ENCODE measurements at regions not wholly inside any gene's neighbourhood (a gene's known extent, or its start where the extent isn't known, plus 50 kb on each side); places are given as distances from the start of the nearest gene placed in this dataset.

DNA sequence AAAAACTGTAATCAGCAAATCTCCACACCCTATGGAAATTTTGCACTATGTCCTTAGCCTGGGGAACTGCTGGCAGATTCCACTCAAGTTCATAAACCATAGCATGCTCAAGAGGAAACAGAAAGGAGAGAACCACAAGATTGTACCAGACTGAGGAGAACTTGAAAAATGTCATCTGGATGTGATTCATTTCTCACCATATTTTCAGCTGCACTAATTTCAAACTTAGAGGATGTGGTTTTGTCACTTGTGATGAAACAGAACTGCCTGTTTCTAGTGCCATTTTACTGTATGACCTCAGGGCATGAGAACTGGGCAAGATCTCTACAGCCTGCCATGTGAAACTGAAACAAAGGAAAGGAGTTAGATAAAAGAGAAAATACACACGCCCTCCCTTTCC, 1493.1 kb upstream of the FLRT2 start:
- 37% methylated on average over 1 of the region's 1 CpG for WGBS
- TF ChIP-seq, protein P1, sequence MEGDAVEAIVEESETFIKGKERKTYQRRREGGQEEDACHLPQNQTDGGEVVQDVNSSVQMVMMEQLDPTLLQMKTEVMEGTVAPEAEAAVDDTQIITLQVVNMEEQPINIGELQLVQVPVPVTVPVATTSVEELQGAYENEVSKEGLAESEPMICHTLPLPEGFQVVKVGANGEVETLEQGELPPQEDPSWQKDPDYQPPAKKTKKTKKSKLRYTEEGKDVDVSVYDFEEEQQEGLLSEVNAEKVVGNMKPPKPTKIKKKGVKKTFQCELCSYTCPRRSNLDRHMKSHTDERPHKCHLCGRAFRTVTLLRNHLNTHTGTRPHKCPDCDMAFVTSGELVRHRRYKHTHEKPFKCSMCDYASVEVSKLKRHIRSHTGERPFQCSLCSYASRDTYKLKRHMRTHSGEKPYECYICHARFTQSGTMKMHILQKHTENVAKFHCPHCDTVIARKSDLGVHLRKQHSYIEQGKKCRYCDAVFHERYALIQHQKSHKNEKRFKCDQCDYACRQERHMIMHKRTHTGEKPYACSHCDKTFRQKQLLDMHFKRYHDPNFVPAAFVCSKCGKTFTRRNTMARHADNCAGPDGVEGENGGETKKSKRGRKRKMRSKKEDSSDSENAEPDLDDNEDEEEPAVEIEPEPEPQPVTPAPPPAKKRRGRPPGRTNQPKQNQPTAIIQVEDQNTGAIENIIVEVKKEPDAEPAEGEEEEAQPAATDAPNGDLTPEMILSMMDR (IDR thresholded peaks at IDR 0.05): no peak
- TF ChIP-seq POLR2A (IDR thresholded peaks at IDR 0.05): no peak
- no peak for TF ChIP-seq POLR2AphosphoS5 (IDR thresholded peaks at IDR 0.05)
- Histone ChIP-seq H3K9me3 (no peaks in the 10 kb centered on the region), H3K27ac (no peak overlapping the region), H3K4me1 (replicated peaks) (no peaks in the 10 kb centered on the region), H3K4me3 (no peak overlapping the region), H3K27me3 (replicated peaks; ENCODE audit: insufficient read depth) (no peaks in the 10 kb centered on the region), H3K36me3 (no peaks in the 10 kb centered on the region)
- intact Hi-C loops (cut with DNase I): no loop called here
- no peak for DNase-seq (ENCODE audit: low spot score)

DNA sequence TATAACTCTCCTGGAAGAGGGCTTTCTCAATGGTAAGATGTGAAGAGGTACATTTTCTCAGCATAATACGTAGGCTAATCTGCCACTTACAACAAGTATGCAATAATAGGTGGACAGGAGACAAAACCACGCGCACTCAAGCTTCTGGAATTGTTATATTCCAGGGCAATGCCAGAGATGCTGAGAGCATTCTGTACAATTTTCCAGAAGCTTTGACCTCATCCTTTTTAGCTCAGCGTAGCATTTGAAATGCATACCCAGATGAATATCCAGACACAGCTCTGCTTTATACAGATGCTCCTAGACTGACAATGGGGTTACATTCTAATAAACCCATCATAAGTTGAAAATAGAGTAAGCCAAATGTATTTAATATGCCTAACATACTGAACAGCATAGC, 1492.4 kb upstream of the FLRT2 start:
- TF ChIP-seq, protein P1 (IDR thresholded peaks at IDR 0.05): no peak
- no peak for TF ChIP-seq POLR2AphosphoS5 (IDR thresholded peaks at IDR 0.05)
- no peak for TF ChIP-seq POLR2A (IDR thresholded peaks at IDR 0.05)
- intact Hi-C loops (cut with DNase I): no loop called here
- DNase-seq (ENCODE audit: low spot score): no peak
- Histone ChIP-seq H3K9me3 (no peaks in the 10 kb centered on the region), H3K4me1 (replicated peaks) (no peaks in the 10 kb centered on the region), H3K27me3 (replicated peaks; ENCODE audit: insufficient read depth) (no peaks in the 10 kb centered on the region), H3K4me3 (no peak overlapping the region), H3K27ac (no peak overlapping the region), H3K36me3 (no peaks in the 10 kb centered on the region)
- 96% methylated on average over 4 of the region's 4 CpGs for WGBS

DNA sequence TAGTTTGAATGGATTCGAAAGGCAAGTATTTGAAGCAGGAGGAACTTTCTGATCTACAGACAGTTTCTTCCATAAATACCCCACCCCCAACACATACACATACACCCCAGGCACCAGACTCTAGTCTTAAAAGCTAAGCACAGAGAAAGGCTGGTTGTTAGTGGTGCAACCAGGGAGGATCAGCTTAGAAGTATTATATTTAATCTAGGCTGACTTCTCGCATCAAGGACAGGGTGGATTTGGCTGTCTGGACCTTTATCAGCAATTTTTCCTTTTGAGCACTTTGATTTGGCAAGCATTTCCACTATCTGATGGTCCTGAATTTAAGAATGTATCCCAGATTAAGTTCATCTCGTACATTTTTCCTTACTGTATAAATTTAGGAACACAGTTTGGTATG, 1489.8 kb upstream of the FLRT2 start:
- WGBS: 84% methylated on average over 3 of the region's 3 CpGs
- TF ChIP-seq, protein P1 (IDR thresholded peaks at IDR 0.05): no peak
- TF ChIP-seq POLR2AphosphoS5 (IDR thresholded peaks at IDR 0.05): no peak
- no peak for TF ChIP-seq POLR2A (IDR thresholded peaks at IDR 0.05)
- intact Hi-C loops (cut with DNase I): no loop called here
- no peak overlapping the region for H3K4me3 ChIP-seq
- no peaks in the 10 kb centered on the region for H3K27me3 ChIP-seq (replicated peaks; ENCODE audit: insufficient read depth)
- no peaks in the 10 kb centered on the region for H3K9me3 ChIP-seq
- H3K27ac ChIP-seq: no peak overlapping the region
- H3K36me3 ChIP-seq: no peaks in the 10 kb centered on the region
- DNase-seq (ENCODE audit: low spot score): no peak
- H3K4me1 ChIP-seq (replicated peaks): no peaks in the 10 kb centered on the region

DNA sequence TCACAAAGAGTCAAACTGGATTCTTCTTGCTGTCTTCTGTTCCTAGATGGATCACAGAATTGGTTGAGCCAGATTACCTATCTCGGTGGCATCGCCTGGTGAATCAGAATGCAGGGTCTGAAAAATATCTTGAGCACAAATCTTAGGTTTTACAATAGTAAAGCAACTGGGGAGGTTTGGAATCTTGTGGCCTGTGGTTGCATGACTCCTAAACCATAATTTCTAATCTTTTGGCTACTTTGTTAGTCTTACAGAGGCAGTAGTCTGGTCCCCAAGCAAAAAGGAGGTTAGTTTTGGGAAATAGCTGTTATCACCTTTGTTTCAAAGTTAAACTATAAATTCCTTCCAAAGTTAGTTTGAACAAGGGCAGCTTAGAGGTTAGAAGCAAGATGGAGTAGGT, 1488.5 kb upstream of the FLRT2 start:
- intact Hi-C loops (cut with DNase I): no loop called here
- H3K9me3 ChIP-seq: no peaks in the 10 kb centered on the region
- 100% methylated on average over 2 of the region's 2 CpGs for WGBS
- no peaks in the 10 kb centered on the region for H3K4me1 ChIP-seq (replicated peaks)
- H3K4me3 ChIP-seq: no peak overlapping the region
- no peaks in the 10 kb centered on the region for H3K36me3 ChIP-seq
- no peak for DNase-seq (ENCODE audit: low spot score)
- H3K27me3 ChIP-seq (replicated peaks; ENCODE audit: insufficient read depth): no peaks in the 10 kb centered on the region
- TF ChIP-seq, protein P1 (IDR thresholded peaks at IDR 0.05): no peak
- TF ChIP-seq POLR2A (IDR thresholded peaks at IDR 0.05) (no peak), POLR2AphosphoS5 (IDR thresholded peaks at IDR 0.05) (no peak)
- H3K27ac ChIP-seq: no peak overlapping the region

DNA sequence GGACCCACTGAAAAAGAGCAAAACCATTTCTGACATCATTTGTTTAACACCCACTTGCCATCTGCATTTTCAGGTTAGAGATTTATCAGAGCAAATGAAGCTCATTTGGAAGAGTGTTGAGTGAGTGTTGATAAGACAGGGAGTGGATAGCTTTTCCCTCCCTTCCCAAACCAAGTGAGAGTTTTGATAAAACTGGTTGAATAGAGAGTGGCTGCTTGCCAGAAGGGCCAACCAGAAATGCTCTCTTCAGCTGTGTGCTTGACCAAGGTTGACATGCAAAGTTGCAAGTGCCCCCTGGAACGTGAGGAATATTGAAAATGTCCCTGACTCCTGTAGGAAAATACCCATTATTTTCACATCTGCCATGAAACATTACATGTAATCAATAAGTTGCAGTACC, 1487.0 kb upstream of the FLRT2 start:
- no peaks in the 10 kb centered on the region for H3K4me1 ChIP-seq (replicated peaks)
- 83% methylated on average over 1 of the region's 1 CpG for WGBS
- intact Hi-C loops (cut with DNase I): no loop called here
- no peak overlapping the region for H3K27ac ChIP-seq
- no peak overlapping the region for H3K4me3 ChIP-seq
- no peaks in the 10 kb centered on the region for H3K27me3 ChIP-seq (replicated peaks; ENCODE audit: insufficient read depth)
- no peak for TF ChIP-seq POLR2A (IDR thresholded peaks at IDR 0.05)
- TF ChIP-seq POLR2AphosphoS5 (IDR thresholded peaks at IDR 0.05): no peak
- TF ChIP-seq, protein P1 (IDR thresholded peaks at IDR 0.05): no peak
- no peaks in the 10 kb centered on the region for H3K36me3 ChIP-seq
- no peak for DNase-seq (ENCODE audit: low spot score)
- H3K9me3 ChIP-seq: no peaks in the 10 kb centered on the region

All from prostate gland (tissue), 2 donors.